Vagina (tissue), 2 donors: ENCODE measurements at regions not wholly inside any gene's neighbourhood (a gene's known extent, or its start where the extent isn't known, plus 50 kb on each side); places are given as distances from the start of the nearest gene placed in this dataset.

Experiments used
- DNase-seq, 2 donors: peaks; one replicate each; pipeline ENCODE4 v3.0.0-alpha.2; 2017; ENCODE audit errors: extremely low spot score in 2 of 2
- H3K27ac ChIP-seq: fragments of 200-600 bp; sonication (generic); one replicate; pipeline ENCODE4 v1.5.1; 2019
- H3K27me3 ChIP-seq: fragments of 200-600 bp; sonication (generic); one replicate; pipeline ENCODE4 v1.5.1; 2019
- H3K36me3 ChIP-seq, 2 donors: fragments of 200-600 bp; sonication (generic); one replicate each; pipeline ENCODE4 v1.5.1; 2017 to 2019
- H3K4me1 ChIP-seq: fragments of 200-600 bp; sonication (generic); one replicate; pipeline ENCODE4 v1.5.1; 2019
- H3K4me3 ChIP-seq, 2 donors: fragments of 200-600 bp; sonication (generic); 1 replicate in 1 of 2; 2 replicates in 1 of 2; pipeline ENCODE4 v1.5.1; 2016 to 2019
- H3K9me3 ChIP-seq: fragments of 200-600 bp; sonication (generic); one replicate; pipeline ENCODE4 v1.5.1; 2019
- CTCF ChIP-seq, 3 experiments: fragments of 450-650 bp in 2 of 3; fragments of 200-600 bp in 1 of 3; sonication (generic) in 1 of 3; IDR thresholded peaks; one replicate each; pipeline ENCODE4 v1.5.1; 2017 to 2019; ENCODE audit warnings: antibody characterized with exemption in 3 of 3, mild to moderate bottlenecking in 2 of 3, moderate library complexity in 2 of 3
- POLR2A ChIP-seq, 2 donors: fragments of 450-650 bp; IDR thresholded peaks; one replicate each; pipeline ENCODE4 v1.6.1; 2017; ENCODE audit warnings: antibody characterized with exemption in 2 of 2, mild to moderate bottlenecking in 2 of 2, moderate library complexity in 2 of 2
- POLR2AphosphoS5 ChIP-seq, 2 donors: sonication (generic); formaldehyde crosslinking; IDR thresholded peaks; one replicate each; pipeline ENCODE4 v1.9.0; 2017; ENCODE audit warnings: antibody characterized with exemption in 2 of 2, mild to moderate bottlenecking in 2 of 2, low read depth in 1 of 2; ENCODE audit not compliant: insufficient read depth in 1 of 2
- intact Hi-C: fragments of 100-400 bp; cut with DNase I; formaldehyde crosslinking; loops from one replicate; pipeline ENCODE4 v1.15.1; 2023

- Histone ChIP-seq H3K27ac (no peak overlapping the region), H3K4me1 (no peaks in the 10 kb centered on the region), H3K9me3 (no peaks in the 10 kb centered on the region), H3K27me3 (no peaks in the 10 kb centered on the region), H3K36me3 (no peaks in the 10 kb centered on the region), H3K4me3 (no peak overlapping the region)
- TF ChIP-seq POLR2A (IDR thresholded peaks at IDR 0.05): no peak
- TF ChIP-seq CTCF (IDR thresholded peaks at IDR 0.05): no peak
- TF ChIP-seq POLR2AphosphoS5 (IDR thresholded peaks at IDR 0.05; ENCODE audit: insufficient read depth in 1 of 2, low read depth in 1 of 2): no peak
- no peak for DNase-seq
- intact Hi-C loops: no loop called here
Measured at GRCh38 chr2:121868652-121869051, 113.2 kb downstream of the TSN start.

DNA sequence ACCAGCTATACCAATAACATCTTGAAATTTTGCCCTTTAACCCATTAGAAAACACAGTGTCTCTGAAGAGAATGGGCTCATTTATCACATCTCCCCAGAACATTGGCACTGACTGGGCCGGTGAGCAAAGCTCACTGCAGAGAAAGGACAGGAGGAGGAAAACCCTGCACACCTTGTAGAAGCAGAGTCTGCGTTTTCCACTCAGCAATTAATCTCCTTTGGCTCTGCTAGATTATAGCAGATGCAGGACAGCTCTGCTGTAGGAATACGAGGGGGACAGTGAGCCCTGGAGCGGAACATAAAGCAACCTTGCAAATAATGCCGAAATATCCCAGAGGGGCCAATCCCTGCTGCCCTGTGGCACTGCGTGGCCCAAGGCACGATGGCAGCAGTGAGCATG, 113.9 kb downstream of the TSN start:
- Histone ChIP-seq H3K9me3 (no peaks in the 10 kb centered on the region), H3K27ac (no peak overlapping the region), H3K4me1 (no peaks in the 10 kb centered on the region), H3K4me3 (no peak overlapping the region), H3K27me3 (no peaks in the 10 kb centered on the region), H3K36me3 (no peaks in the 10 kb centered on the region)
- intact Hi-C loops: no loop called here
- no peak for DNase-seq
- TF ChIP-seq POLR2A (IDR thresholded peaks at IDR 0.05) (no peak), POLR2AphosphoS5 (IDR thresholded peaks at IDR 0.05; ENCODE audit: insufficient read depth in 1 of 2, low read depth in 1 of 2) (no peak), CTCF (IDR thresholded peaks at IDR 0.05) (no peak)

DNA sequence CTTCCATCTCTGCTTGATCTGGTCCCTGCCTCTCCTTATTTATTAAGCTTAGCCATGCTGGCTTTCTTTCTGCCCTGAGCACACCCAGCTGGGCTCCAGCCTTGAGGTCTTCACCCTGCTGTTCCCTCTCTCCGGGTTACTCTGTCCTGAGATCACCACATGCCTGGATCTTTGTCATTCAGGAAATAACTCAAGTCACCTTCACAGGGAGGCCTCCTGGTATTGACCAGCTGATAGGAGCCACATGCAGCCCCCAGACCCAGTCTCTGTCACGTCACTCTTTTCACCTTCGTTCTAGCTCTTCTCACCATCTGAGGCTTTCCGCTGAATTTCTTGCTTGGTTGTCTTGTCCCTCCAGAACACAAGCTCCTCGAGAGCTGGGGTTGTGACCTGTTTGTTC, 114.4 kb downstream of the TSN start:
- Histone ChIP-seq H3K4me1 (no peaks in the 10 kb centered on the region), H3K27ac (no peak overlapping the region)

GRCh38 chr2:121872651-121873050, 117.2 kb downstream of the TSN start:
- H3K9me3 ChIP-seq: no peaks in the 10 kb centered on the region
- H3K36me3 ChIP-seq: no peaks in the 10 kb centered on the region
- no peaks in the 10 kb centered on the region for H3K27me3 ChIP-seq
- DNase-seq: no peak
- no peak for TF ChIP-seq POLR2A (IDR thresholded peaks at IDR 0.05)
- no peak for TF ChIP-seq CTCF (IDR thresholded peaks at IDR 0.05)
- TF ChIP-seq POLR2AphosphoS5 (IDR thresholded peaks at IDR 0.05; ENCODE audit: insufficient read depth in 1 of 2, low read depth in 1 of 2): no peak
- no peaks in the 10 kb centered on the region for H3K4me1 ChIP-seq
- no peak overlapping the region for H3K27ac ChIP-seq
- intact Hi-C loops: no loop called here
- no peak overlapping the region for H3K4me3 ChIP-seq

More for the DNA sequence above, 114.4 kb downstream of the TSN start:
- TF ChIP-seq POLR2A (IDR thresholded peaks at IDR 0.05) (no peak), POLR2AphosphoS5 (IDR thresholded peaks at IDR 0.05; ENCODE audit: insufficient read depth in 1 of 2, low read depth in 1 of 2) (no peak), CTCF (IDR thresholded peaks at IDR 0.05) (no peak)
- intact Hi-C loops: no loop called here
- DNase-seq: no peak
- no peaks in the 10 kb centered on the region for H3K9me3 ChIP-seq
- H3K4me3 ChIP-seq: no peak overlapping the region
- H3K27me3 ChIP-seq: no peaks in the 10 kb centered on the region
- no peaks in the 10 kb centered on the region for H3K36me3 ChIP-seq

DNA sequence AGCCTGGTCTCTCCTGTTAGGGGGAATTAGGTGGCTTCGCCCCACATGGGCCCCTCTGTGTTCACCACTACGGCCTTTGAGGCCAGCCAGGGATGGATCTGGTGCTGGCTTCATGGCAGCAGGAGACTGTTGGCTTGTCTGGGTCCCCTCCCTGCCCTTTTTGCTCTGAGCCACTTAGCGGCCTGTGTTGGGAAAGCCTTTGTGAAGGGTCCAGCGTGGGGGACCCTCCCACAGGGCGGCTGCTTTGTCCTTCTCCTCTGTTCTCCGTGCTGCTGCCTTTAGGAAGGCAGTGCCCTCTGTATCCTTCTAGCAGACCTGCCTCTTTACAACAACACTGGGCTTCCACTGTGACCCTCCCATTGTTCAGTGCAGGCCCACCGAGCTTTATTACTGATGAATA, 118.4 kb downstream of the TSN start:
- intact Hi-C loops: no loop called here
- no peak for DNase-seq
- Histone ChIP-seq H3K4me3 (no peak overlapping the region), H3K27ac (no peak overlapping the region), H3K9me3 (no peaks in the 10 kb centered on the region), H3K27me3 (no peaks in the 10 kb centered on the region), H3K36me3 (no peaks in the 10 kb centered on the region), H3K4me1 (no peaks in the 10 kb centered on the region)
- no peak for TF ChIP-seq POLR2A (IDR thresholded peaks at IDR 0.05)
- TF ChIP-seq CTCF (IDR thresholded peaks at IDR 0.05): no peak
- no peak for TF ChIP-seq POLR2AphosphoS5 (IDR thresholded peaks at IDR 0.05; ENCODE audit: insufficient read depth in 1 of 2, low read depth in 1 of 2)
